ENCODE measurements at regions not wholly inside any gene's neighbourhood (a gene's known extent, or its start where the extent isn't known, plus 50 kb on each side); places are given as distances from the start of the nearest gene placed in this dataset.
"Not testable (repeated sequence)": the region's sequence is repeated elsewhere in the genome, so short reads cannot be mapped to it uniquely, and the experiment has no call there.

- TF ChIP-seq CTCF (conservative IDR thresholded peaks at IDR 0.05) = no peak
- no peak overlapping the region for H3K27ac ChIP-seq
Measured at GRCh38 chr22:47407461-47408025, 645.1 kb downstream of the TBC1D22A start.

- no peak for TF ChIP-seq CTCF (conservative IDR thresholded peaks at IDR 0.05)
Measured at GRCh38 chr22:47406896-47407295, 644.4 kb downstream of the TBC1D22A start.

GRCh38 chr22:47406180-47406834 is 643.9 kb downstream of the TBC1D22A start:
- no peak for TF ChIP-seq CTCF (conservative IDR thresholded peaks at IDR 0.05)
- no peak overlapping the region for H3K27ac ChIP-seq

More at GRCh38 chr22:47406896-47407295, 644.4 kb downstream of the TBC1D22A start:
- H3K27ac ChIP-seq = no peak overlapping the region

GRCh38 chr22:47405222-47405621 is 642.8 kb downstream of the TBC1D22A start:
- not testable (repeated sequence) for H3K27ac ChIP-seq

GRCh38 chr22:47402876-47403525 is 640.6 kb downstream of the TBC1D22A start:
- H3K27ac ChIP-seq = no peak overlapping the region
- TF ChIP-seq CTCF (conservative IDR thresholded peaks at IDR 0.05) = no peak

- no peak overlapping the region for H3K27ac ChIP-seq
Measured at GRCh38 chr22:47401976-47402770, 639.7 kb downstream of the TBC1D22A start.

GRCh38 chr22:47401592-47401898 is 639.1 kb downstream of the TBC1D22A start:
- no peak overlapping the region for H3K27ac ChIP-seq
- TF ChIP-seq CTCF (conservative IDR thresholded peaks at IDR 0.05) = no peak

More at GRCh38 chr22:47401976-47402770, 639.7 kb downstream of the TBC1D22A start:
- TF ChIP-seq CTCF (conservative IDR thresholded peaks at IDR 0.05) = no peak

All from VCaP (cell line).